ENCODE measurements at regions not wholly inside any gene's neighbourhood (a gene's known extent, or its start where the extent isn't known, plus 50 kb on each side); places are given as distances from the start of the nearest gene placed in this dataset.

GRCh38 chr17:71799657-71800056 lies 321.2 kb upstream of the SOX9 start:
- TF ChIP-seq EP300 (IDR thresholded peaks at IDR 0.05) = no peak
- no peak for TF ChIP-seq CTCF (IDR thresholded peaks at IDR 0.05)
- TF ChIP-seq POLR2A (IDR thresholded peaks at IDR 0.05) = no peak

Data from stomach (tissue), 4 donors.